MM.1S (cell line): ENCODE measurements at regions not wholly inside any gene's neighbourhood (a gene's known extent, or its start where the extent isn't known, plus 50 kb on each side); places are given as distances from the start of the nearest gene placed in this dataset.

Experiments
- EZH2 ChIP-seq: fragments of 300-600 bp; sonication (generic); optimal IDR thresholded peaks from 2 replicates; pipeline ENCODE3; 2017; ENCODE audit warnings: low read depth, mild to moderate bottlenecking, antibody characterized with exemption, low read length, mixed read lengths
- TF ChIP-seq, protein P1 (sequence below): fragments of 300-600 bp; sonication (generic); IDR thresholded peaks from 2 replicates; pipeline ENCODE4 v1.5.1; 2016; ENCODE audit warnings: antibody characterized with exemption, low read length, mixed read lengths

DNA sequence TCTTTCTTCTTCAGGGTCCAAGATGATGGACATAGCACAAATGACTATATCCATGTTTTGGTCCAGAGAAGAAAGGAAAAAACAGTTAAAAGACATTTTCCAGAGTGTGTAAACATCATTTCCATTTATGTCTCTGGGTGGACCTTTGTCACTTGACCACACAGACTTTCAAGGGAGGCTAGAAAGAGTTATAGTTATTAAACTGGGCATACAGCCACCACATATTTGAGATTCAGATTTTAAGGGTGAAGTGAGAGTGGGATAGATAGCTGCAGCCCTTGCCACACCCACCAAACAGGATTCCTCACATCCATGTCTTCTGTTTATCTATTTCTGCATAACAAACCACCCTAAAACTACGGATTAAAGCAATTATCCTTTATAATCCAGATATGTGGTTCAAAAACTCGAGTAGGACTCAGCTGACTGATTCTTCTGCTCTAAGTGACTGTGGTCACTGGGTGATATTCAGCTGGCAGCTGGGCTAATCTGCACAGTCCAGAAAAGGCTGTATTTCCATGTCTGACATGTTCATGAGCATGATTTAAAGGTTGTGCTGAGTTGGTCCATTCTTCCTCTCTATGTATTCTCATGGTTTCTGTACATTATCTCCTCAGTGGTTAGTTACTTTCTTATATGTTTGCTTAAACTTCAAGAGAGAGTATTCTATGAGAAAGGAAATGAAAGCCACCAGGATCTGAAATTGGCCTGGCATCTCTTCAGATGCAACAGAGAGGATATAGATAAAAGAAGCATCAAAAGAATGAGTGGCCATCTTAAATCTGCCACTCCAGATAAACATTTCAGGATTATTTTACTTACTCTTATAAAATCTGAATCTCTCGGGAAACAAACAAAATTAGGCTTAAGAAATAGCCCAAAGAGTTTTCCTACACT lies 459.8 kb upstream of the CTSO start:
- TF ChIP-seq, protein P1, sequence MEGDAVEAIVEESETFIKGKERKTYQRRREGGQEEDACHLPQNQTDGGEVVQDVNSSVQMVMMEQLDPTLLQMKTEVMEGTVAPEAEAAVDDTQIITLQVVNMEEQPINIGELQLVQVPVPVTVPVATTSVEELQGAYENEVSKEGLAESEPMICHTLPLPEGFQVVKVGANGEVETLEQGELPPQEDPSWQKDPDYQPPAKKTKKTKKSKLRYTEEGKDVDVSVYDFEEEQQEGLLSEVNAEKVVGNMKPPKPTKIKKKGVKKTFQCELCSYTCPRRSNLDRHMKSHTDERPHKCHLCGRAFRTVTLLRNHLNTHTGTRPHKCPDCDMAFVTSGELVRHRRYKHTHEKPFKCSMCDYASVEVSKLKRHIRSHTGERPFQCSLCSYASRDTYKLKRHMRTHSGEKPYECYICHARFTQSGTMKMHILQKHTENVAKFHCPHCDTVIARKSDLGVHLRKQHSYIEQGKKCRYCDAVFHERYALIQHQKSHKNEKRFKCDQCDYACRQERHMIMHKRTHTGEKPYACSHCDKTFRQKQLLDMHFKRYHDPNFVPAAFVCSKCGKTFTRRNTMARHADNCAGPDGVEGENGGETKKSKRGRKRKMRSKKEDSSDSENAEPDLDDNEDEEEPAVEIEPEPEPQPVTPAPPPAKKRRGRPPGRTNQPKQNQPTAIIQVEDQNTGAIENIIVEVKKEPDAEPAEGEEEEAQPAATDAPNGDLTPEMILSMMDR: no peak
- no peak for TF ChIP-seq EZH2
